ENCODE measurements at regions not wholly inside any gene's neighbourhood (a gene's known extent, or its start where the extent isn't known, plus 50 kb on each side); places are given as distances from the start of the nearest gene placed in this dataset.

DNA sequence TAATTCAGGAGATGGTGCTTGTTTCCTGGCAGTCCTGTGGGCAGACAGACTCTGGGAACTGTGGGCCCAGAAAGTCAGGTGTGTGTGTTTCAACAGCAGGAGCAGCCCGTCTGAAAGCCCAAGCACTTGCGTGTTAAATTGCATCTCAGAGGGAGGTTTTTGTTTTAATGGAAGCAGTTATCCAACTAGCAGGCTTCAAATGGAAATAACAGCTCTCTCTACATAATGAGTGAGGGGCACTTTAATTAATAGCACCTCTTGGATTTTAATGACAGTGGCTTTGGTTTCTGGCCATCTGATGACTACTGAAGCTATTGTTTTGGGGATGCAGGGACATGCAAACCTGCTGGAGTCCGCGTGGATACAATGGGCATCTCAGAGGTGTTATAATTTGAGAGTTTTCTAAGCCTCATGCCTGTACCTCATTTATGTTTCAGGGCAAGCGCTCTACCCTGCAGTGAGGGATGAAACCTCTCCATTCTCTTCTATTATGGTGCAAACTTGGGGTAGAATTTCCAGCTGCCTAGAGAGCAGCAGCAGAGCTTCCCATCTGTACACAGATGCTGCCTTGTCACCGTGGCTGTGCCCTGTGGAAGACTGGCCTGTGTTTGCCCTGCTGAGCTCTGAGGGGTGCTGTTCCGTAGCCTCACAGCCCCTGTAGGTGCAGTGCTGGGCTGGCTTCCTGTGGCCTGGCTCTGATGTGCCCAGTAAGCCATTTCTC, 206.6 kb upstream of the GPR26 start:
- no peak for DNase-seq

DNA sequence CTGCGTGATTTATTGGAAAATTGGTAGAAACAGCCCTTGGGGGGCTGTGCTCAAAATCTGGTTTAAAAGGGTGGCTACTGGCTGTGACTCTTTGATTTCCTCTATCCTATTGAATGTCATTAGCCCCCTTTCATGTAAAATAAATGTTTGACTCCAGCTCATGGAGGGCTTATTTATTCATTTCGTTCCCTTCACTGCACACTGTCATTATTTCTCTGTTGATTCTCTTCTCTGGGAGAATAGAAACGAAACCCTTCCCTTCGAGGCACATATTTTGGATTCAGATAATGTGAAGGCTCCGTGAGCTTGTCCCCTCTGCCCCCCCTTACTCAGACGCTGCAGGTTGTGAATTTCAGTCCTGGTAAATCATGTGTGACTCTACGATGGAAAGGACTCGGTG, 203.9 kb upstream of the GPR26 start:
- no peak for DNase-seq

DNA sequence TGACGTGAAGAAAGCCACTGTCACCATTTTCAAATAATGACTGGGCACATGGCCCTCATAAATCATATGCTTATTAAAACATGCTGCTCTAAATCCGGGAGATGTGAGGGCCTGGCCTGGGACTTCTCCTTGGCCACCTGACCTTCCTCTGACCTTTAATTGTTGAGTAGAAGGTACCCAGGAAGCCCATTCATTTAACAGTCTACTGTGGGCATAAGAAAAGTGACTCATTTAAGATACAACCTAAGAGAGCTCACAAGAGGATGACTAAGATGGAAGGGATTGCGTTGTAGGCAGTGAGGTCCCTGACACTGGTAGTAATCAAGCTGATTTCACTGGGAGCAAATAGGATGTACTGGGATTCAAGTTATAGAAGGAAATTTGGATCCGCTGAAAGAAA, 203.4 kb upstream of the GPR26 start:
- DNase-seq, result no peak

DNA sequence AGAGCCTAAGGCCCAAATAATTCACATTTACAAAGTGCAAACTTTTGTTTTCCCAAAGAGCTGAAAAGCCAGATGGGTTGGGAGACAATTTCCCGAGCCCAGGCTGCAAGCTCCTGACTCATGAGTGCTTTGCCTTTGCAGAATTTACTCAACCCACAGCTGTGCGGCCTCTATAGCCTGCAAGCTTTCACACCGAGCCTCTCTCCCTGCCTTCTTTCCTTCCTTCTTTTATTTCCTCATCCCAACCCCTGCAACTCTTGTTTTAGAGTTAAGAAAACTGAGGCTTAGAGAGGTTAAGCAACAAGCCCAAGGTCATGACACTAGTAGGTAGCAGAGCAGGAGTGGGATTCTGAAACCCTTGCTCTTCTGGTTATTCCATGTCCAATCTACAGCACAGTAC, 203.0 kb upstream of the GPR26 start:
- DNase-seq, result no peak

DNA sequence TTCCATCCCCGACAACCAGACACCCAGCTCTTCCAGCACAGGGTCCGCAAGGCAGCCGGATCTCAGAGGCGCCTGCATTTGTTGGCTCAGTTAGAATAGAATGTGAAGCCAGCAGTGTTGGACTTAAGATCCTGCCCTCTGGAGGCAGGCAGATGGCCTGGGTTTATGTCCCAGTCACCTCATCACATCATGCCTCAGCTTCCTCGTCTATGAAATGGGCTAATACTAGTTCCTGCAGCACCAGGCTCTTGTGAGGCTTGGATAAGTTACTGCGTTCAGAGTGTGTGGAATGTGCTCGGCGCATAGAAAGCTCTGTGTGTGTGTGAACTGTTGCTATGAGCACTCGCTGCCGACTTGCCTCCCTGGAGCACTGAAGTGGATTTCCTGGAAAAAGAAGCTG, 202.5 kb upstream of the GPR26 start:
- no peak for DNase-seq

DNA sequence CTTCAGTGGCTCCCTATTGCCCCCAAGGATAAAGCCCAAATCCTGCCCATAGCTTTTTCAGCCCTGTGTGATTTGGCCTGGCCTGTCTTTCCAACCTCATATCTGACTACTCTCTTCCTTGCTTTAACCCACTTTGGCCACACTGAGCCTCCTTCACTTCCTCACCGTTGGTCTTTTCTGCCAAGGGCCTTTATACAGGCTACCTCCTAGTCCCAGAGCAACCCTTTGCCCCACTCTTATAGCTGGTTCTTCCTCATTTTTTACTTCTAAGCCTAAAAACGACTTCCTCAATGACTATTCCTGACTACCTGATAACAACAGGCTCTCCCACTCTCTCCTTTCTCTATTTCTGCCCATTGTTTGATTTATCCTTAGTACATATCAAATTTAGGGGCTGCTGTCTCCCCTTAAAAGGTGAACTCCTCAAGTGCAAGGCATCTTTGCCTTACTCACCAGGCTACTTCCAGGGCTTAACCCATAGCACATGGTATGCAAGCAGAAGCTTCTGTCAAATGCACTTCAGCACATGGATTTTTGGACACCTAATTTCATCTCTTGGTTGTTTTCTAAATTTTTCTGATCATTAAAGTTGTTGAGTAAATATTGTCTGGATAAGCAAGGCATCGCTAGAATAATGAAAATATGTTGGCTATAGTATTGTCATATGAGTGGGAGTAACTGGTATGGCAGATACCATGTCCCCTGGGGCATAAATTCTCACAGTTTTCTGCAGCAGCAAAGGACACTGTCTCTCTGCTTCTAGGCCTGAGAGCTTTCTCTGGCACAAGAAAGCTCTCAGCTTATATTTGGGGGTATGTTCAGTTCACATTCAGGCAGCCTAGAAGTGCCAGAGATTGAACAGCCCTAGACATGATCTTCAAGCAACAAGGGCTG, 201.5 kb upstream of the GPR26 start:
- no peak for DNase-seq

DNA sequence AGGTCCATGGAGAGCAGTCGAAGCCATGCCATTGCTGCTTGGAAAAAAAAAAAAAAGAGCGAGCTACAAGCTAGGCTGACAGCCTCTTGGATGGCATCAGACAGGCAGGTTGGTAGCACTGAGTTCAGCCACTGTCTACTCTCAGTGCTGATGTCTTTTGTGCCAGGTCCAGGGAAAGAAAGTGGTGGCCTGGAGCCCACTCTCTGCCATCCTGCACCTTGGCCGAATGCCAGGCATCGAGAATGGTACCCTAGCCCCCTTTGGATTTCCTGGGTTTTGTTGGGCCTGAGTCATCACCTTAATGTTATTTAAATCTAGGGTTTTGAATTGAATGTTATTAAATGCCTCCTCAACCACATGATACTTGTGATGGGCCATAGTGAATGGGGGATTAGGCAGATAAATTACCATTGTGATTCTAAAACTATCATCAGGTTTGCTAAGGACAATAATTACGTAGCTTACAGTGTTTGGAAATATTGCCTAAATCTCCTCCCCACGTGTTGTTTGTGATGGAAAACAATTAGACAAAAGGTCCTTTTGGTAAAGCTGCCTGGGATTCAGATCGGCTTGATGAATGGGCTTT, 195.7 kb upstream of the GPR26 start:
- DNase-seq, result no peak

DNA sequence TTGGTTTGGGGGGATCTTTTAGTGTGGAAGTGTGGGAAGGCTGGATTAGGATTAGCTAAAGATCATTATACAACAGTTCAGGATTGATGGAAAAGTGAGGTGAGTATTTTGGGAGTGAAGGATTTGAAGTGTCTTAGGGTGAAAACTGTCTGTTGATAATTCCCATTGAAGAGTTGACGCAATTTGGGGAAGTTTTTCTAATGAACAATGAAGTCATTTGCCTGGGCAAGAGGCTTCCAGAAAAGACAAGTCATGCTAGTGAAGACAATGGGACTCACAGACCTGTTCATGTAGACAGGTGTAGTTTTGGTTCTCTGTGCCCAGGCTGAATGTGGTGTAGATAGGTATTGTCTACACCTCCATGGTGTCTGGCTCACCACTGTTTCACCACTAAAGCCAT, 194.3 kb upstream of the GPR26 start:
- no peak for DNase-seq

DNA sequence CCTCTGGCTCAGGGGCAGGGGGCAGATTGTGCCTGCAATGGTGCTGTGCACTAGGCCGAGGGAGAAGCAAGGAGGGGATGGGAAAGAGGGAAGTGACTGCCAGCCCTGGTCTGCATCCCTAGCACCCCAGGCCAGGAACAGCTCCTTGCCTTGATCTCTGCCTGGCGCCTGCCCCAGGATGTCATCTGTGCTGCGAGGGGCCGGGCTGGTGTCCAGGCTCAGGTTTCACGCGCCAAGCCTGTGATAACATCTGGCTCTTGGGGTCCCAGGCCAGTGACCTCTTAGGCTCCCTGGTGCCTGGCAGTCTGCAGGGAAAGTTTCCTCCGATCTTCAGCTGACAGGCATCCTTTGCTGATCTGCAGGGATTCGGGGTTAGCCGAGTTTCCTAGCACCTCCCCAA, 193.5 kb upstream of the GPR26 start:
- no peak for DNase-seq

DNA sequence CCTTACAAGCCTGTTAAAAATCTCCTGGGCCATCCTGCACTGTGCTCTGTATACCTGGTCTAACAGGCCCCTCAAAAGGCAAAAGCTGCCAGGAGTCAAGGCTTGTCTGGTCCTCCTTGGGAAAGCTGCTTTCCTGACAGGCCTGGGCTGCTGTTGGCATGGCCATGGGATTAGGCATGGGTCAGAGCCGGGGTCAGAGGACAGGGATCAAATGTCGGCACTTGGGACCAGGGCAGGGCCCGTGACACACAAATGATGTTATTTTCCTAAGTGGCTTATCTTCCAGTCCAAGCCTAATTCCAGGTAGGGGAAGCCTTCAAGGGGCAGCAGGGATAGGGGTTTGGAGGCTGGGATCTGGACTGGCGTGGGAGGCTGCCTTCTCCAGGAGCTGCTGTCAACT, 191.5 kb upstream of the GPR26 start:
- DNase-seq, result no peak

DNA sequence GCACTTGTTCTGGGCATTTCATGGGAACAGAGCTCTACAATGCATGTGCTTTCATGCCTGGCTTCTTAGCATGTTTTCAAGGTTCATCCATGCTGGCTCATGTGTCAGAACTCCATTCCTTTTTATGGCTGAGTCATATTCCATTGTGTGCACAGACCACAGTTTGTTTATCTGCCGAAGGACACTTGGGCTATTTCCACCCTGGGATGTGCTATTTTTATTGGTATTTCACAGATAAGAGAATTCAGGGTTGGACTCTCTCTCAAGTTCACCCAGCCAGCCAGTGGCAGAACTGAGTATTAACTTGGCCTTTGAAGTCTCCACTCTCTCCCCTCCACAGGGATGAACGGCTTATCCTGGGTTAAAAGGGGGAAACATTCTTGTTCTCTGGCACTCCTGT, 190.7 kb upstream of the GPR26 start:
- no peak for DNase-seq

DNA sequence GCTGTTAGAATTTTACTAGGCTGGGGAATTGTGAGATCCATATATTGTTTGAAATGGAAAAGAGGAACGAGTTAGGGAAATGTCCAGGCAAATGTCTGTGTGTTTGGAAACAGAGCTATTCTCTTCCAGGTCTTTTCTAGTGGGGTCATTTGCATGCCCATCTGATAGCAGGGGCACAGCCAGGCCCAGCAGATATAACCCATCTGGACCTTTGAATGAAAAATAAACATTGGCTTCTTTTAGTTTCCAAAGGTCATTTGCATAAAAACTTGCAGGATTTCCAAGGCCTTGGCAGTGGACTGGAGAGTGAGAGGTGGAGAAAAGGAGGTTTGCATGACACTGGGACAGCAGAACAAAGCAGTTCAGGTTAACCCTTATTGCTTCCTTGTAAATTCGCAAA, 188.0 kb upstream of the GPR26 start:
- DNase-seq, result no peak

DNA sequence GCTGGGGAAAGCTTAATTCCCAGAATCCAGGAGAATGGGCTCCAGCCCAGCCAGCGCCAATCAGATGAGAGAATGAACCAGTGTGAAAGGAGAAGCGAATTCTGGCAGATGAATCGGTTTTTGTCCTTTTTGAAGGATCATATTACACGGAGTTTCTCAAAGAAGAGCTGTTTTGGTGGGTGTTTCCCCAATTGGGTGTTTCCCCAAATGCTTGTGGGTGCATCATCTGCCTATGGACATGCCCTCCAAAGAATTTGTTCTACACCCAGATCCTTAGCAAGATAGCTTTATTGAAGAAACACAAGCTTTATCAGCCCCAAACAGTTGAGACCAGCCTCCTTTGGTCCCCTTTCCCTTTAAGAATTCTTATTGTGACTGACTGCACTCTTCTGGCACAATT, 186.5 kb upstream of the GPR26 start:
- DNase-seq, result no peak

DNA sequence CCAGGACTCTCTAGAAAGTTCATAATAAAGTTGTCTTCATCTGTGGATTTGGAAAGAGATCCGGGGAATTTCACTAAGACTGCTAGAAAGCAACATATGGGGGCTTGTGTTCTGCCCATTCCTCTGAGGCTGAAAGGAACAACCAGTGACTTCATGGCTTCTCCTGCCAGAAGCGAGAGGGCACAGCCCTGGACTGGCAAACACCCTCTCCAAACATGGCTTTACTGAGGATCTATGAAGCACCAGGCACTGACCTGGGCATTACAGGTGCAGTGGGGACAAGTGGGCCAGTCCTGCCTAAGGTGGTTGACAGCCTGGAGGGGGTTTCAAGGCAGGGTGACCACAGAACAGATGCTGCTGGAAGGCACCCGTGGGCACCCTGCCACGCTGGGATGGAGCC, 185.8 kb upstream of the GPR26 start:
- no peak for DNase-seq

DNA sequence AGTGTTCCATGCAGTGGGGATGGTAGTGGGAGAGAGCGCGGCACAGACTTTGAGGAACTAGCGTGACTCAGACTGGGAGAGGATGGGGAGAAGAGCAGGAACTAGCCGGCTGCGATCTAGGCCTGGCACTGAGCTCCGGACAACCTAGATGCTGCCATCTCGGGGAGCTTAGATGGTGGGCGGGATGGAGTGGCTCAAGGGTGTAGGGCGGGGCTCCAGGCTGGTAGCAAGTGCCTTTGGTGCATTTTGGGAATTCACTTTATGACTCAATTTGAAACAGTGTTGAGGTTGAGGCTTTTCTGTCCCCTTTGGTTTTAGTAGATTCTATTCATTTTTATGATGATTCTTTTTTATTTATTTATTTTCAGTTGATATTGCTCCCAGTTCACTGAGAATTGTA, 185.3 kb upstream of the GPR26 start:
- DNase-seq, result no peak

DNA sequence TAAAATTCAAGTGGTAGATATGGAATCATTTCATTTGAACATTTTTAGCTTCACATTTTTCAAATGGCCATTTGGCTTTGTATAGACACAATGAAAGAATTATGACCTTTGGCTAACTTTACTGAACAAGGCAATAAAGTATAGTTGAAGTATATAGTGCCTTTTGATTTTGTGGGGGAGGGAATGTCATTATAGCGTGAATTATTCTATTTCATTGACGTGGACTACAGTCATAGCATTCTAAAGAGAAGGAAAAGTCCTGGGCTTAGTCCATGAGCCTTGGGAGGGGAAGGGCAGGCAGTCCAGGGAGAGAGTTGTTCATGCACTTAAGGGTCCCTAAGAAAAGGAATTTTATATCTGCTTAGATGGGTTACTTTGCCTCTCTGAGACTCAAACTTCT, 181.4 kb upstream of the GPR26 start:
- DNase-seq, result no peak

DNA sequence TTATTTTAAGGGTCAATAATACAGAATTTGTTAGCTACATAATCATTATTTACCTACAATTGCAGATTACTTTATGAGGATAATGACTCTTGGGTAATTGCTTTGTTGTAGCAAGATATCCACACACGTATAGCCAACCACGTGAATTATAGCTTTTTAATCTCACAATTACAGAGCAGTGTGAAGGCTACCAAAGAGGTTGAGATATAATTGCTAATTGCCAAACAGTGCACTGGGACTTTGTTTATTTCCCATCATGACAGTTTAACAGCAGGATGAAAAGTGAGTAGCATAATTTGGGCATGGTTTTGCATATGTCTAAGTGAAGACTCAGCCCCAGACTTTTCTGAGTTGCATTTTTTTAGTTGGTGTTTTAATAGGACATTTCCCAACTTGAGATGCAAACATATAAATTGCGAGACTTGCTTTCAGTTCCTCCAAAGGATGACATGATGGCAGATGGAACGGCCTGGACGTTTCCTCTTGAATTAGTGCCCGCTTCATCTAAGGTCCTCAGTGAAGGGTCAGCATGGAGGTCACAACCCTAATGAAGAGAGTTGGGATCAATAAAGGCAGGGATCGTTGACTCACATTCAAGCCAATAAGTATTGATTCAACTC, 180.7 kb upstream of the GPR26 start:
- no peak for DNase-seq

DNA sequence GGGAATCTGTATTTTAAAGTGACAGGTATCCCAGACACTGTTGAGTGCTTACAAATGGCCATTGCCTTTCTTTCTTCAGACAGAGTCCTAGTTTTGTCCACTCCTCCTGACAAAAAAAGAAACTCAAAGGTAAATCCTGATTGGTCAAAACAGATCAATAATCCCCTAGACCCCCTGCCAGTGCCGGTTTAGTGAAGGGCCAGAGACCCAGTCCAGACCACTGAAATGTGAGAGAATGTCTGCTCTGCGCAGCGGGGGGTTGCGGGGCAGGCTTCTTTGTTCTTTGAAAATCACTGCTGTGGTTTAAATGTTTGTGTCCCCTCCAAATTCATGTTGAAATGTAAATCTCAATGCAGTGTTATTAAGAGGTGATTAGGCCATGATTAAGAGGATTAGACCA, 177.7 kb upstream of the GPR26 start:
- DNase-seq, result no peak

DNA sequence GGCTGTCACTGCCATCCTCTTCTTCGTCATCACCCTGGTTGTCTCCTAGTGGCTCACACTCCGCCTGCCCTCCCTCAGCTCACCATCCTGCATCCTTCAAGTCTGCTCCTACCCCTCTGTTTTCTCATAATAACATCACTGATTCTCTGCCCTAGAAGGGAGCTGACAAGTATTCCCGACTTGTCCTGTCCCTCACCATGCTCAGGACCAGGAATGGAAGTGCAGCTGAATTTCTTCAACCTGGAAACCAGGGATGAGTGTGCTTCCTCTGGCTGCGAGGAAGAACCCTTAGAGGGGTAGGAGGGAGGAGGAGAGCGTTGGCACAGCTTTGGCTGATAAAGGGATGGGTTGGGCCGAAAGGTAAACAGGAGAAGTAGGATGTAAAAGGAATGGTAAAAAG, 174.8 kb upstream of the GPR26 start:
- no peak for DNase-seq

DNA sequence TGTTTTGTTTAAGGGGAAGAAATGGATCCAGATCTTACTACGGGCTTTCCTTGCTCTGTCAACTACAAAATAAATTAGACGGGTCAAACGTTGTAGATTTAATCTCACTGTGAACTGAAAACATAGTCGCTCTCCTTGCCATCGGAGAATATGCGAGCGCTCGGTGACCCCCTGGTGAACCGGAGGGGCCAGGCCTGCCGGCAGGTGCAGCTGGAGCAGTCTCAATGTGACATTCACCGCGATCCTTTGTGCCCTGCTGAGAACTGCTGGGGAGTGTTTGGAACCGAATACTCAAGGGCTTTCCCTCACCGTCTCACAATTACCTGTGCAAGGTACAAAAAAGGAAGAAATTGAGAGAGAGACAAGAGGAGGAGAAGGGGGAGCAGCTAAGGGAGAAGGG, 174.1 kb upstream of the GPR26 start:
- DNase-seq, result no peak

DNA sequence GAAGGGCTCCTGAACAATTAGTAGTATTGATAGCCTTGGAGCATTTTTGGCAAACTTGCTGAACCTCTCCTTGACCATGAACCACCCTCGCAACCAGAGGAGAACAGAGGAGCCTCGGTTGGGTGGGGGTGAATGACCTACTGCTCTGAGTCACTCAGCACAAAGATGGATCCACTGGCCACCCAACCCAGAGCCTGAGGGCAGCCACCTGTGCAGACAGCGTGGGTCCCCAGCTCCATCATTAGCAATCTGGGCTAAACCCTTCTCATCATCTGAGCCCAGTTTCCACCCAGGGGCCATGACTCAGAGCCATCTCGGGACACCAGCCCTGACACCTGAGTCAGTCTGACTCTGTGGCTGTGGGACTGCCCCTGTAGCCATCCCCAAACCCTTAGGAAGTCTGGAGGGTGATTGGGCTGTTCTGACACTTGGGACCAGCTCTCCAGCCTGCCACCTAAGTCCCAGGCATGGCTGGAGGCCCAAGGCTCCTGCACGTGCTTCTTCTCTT, 171.8 kb upstream of the GPR26 start:
- no peak for DNase-seq

DNA sequence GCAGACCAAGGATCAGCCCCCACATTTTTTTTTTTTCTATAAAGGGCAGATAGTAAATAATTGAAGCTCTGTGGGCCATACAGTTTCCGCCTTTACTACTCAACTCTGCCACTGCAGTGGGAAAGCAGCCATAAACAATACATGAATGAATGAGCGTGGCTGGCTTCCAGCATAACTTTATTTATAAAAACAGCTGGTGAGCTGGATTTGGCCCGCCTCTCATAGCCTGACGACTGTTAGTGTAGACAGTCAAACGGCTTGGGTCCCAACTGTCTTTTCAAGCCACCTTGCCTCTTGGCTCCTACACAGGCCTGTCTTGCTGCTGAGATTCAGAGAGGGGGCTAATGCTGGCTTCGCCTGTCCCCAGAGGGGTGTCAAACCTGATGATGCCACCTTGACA, 169.8 kb upstream of the GPR26 start:
- DNase-seq, result no peak

Measured in occipital lobe (tissue), 1 donor.